ENCODE measurements at regions not wholly inside any gene's neighbourhood (a gene's known extent, or its start where the extent isn't known, plus 50 kb on each side); places are given as distances from the start of the nearest gene placed in this dataset.

- DNase-seq (ENCODE audit: low read depth) = no peak
Observed at GRCh38 chr16:87003414-87003755, 313.8 kb downstream of the C16orf95 start.

DNA sequence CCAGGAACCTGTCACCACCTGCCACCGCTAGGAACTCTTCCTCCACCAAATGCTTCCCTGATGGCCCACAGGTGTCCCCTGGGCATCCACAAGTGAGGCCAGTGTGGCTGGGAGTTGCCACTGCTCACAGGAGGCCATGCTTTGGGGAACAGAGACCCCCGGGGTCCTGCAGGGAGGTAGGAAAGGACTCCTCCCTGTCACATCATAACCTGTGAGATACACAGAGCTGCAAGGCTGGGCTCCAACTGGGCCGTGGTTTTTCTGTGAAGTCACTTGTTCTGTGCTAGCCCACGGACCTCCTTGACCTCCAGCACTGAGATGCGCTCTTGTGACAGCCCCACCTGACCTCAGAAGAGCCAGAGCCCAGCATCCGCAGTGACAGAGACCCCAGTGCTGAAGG, 311.2 kb downstream of the C16orf95 start:
- no peak for DNase-seq (ENCODE audit: low read depth)

DNA sequence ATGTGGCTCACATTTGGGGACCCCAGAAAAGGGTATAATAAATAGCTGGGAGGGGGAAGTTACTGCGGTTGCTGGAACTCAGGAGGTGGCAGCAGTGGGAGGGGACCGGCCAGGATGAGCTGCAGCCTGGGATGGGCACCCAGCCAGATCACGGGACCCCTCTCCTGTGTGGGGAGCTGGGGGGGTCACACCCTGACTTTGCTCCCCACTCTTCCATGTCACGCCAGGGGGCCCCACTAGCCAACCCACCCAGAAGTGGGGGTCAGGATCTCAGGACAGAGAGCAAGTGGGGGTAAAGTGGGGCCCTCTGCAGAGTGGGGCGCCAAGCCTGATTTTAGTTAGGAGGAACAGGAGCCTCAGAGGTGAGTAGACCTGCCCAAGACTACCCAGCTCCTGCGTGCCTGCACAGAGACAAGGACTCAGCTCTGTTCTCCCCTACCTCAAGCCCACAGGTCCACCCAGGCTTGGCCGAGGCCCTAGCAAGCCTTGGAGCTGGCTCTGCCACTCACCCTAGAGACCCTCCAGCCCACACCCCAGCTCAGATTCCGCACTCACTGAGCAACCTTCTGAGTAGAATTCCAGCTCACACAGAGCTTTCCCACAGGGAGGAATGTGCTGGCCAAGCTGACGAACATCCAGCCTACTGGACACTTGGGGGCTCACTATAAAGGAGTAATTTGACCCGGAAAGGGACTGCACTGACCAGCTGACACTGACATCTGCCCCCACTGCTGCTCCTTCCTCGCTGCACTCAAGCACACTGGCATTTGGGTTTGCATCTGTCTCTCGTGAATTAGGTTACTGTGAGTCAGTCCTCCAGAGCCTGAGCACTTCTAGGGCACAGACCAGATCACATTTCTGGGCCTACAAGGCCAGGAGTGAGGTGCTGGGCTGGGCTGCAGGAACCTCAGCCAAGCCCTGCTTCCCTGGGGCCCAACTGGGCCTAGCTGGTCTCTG, 310.1 kb downstream of the C16orf95 start:
- no peak for DNase-seq (ENCODE audit: low read depth)

- no peak for DNase-seq (ENCODE audit: low read depth)
Observed at GRCh38 chr16:87007907-87008306, 309.3 kb downstream of the C16orf95 start.

- DNase-seq (ENCODE audit: low read depth) = no peak
Observed at GRCh38 chr16:87008664-87009063, 308.5 kb downstream of the C16orf95 start.

- DNase-seq (ENCODE audit: low read depth) = no peak
Observed at GRCh38 chr16:87012954-87013938, 303.9 kb downstream of the C16orf95 start.

- no peak for DNase-seq (ENCODE audit: low read depth)
Observed at GRCh38 chr16:87014112-87014511, 303.1 kb downstream of the C16orf95 start.

- no peak for DNase-seq (ENCODE audit: low read depth)
Observed at GRCh38 chr16:87015021-87015420, 302.2 kb downstream of the C16orf95 start.

GRCh38 chr16:87016046-87017035, 300.9 kb downstream of the C16orf95 start:
- no peak for DNase-seq (ENCODE audit: low read depth)

DNA sequence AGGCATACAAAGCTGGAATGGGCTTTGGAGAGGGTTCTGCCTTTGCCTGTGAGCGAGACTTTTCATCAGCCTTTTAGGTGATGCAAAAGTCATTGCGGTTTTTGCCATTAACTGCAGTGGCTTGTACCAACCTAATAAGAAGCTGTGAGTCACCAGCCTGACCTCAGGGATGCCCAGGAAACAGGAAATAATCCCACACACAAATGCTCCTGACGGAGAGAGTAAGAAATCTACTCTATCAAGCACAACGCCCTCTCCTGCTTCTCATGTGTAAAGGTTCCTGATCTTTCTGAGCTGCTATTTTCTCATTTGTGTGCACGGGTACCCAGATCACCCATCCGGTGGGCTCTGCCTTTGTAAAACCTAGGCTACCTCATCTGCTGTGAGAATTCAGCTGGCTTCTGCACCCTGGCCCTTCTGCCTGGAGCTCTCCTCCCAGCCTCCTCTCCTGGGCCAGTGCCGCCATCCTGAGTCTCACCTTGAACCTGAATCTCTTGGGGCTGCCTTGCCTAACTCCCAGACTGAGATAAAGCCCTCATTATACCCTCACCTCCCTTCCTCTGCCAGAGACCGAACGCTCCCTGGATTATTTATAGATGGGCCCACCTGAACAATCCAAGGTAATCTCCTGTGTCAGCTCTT, 299.7 kb downstream of the C16orf95 start:
- no peak for DNase-seq (ENCODE audit: low read depth)

GRCh38 chr16:87025676-87026075, 291.5 kb downstream of the C16orf95 start:
- DNase-seq (ENCODE audit: low read depth) = no peak

DNA sequence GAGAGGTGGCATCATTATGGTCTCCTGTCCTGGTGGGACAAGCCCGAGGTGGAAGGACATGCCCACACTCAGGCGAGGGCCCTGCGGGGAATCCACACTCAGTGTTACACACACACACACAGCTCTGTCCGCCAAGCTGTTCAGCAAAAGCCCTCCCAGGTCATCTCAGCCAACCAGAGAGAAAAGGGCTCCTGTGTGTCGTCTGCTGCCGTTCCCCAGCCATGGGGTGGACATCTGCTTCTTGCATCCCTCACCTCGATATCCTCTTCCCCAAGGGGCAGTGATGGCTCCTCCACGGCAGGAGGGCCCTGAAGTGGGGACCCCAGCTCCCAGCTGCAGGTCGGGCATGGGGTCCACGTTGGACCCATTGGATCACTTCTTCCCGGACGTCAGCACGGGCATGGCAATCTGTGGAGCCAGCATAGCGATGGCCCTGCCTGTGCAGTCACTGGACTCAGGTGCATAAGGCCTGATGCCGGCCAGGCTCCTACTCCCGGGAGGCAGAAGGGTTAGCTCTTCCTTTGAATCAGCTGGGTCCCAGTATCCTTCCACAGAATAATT, 290.1 kb downstream of the C16orf95 start:
- no peak for DNase-seq (ENCODE audit: low read depth)

- no peak for DNase-seq (ENCODE audit: low read depth)
Observed at GRCh38 chr16:87028481-87029320, 288.5 kb downstream of the C16orf95 start.

DNA sequence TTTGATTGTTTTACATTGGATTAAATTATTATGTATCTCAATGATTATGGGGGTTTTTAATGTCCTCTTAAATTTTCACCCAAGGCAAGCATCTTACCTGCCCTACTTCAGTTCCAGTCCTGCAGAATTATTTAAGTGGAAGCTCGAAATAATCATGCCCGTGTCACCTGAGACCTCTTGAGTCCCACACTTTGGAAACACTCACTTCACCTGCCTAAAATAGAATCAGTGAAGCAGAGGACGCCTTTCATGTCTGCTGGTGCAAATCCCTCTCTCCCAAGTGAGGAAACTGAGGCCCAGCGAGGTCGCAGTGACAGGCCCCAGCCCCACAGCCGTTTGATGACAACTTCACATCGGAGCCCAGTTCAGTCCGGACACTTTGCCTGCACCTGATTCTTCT, 284.6 kb downstream of the C16orf95 start:
- DNase-seq (ENCODE audit: low read depth) = no peak

GRCh38 chr16:87033021-87033471, 284.1 kb downstream of the C16orf95 start:
- DNase-seq (ENCODE audit: low read depth) = no peak

DNA sequence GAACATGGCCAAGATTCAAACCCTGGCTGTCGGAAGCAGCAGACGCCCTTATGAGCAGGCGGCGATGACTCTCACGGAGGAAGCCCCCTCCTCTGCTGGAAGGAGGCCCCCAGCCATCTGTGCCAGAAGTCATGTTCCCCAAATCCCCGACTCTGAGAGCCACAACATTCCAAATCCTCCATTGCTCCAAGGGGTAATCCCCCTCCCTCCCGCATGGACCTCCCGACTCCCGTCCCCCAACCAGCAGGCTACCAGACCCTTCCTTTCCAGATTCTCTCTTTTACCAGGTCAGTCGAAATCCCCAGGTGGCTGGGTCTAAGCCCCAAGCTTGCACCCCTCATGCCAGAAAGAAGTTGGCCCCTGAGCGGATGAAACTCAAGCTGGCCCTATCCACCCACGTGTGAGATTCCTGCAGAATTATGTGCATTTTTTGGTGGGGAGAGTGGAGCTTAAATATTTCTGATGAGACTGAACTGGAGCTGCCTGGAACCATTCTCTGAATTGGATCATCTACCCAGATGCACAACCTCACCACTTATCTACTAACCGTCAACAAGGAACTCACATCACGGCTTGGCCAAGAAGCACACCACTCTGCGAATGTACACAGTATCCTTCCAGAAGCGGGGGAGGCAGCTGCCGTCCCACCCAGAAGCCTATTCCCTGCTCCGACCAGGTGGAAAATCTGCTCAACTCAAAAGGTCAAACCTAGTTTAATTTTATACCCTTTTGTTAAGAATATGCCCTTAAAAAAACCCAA, 283.5 kb downstream of the C16orf95 start:
- no peak for DNase-seq (ENCODE audit: low read depth)

GRCh38 chr16:87034317-87034716, 282.9 kb downstream of the C16orf95 start:
- DNase-seq (ENCODE audit: low read depth) = no peak

DNA sequence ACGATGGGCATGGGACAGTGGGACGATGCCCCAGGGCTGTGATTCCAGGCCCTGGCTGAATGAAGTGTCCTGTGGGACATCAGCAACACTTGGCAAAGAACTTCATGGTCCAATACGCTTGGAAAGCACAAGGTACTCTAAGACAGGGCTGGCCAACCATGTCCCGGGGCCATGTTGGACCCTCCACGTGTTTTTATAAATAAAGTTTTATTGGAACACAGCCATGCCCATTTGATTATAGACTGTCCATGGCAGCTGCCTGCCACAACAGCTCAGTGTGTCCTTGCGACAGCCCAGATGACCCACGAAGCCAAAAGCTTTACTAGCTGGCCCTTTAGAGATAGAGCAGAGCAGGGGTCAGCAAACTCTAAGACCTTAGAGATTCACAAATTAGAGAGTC, 282.1 kb downstream of the C16orf95 start:
- no peak for DNase-seq (ENCODE audit: low read depth)

DNA sequence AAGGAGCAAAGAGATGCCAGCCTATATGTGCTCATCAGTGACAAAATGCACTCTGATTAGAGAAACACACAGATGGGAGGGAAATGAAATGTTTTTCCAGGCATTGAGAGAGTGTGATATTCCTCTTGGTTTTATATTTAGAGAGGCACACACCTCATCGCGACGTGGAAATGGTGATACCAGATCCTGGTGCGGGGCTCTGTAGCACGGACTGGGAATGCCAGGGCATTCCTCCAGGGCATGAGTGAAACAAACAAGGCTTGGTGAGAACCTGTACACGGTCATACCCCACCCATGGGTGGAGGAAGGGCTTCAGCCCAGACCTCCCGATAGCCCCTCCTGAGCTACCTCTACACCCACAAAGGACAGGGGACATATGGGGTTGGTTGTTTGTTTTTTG, 280.2 kb downstream of the C16orf95 start:
- no peak for DNase-seq (ENCODE audit: low read depth)
